Lung (tissue), 11 donors: ENCODE measurements at regions not wholly inside any gene's neighbourhood (a gene's known extent, or its start where the extent isn't known, plus 50 kb on each side); places are given as distances from the start of the nearest gene placed in this dataset.
A peak's percentile ranks its signal among the peaks of the same experiment; 100 is the strongest.

Experiments used
- ATAC-seq: fragments of 200-7000 bp; cut with Tn5 transposase; one replicate; pipeline ENCODE4 v1.9.1; 2020; ENCODE audit warnings: moderate number of reproducible peaks; ENCODE audit not compliant: insufficient read depth, low FRiP score
- DNase-seq, 3 donors: peaks; one replicate each; pipeline ENCODE4 v3.0.0-alpha.2; 2013 to 2017
- H3K27ac ChIP-seq, 2 donors: one replicate each; pipeline ENCODE4 v1.5.1; 2013; ENCODE audit warnings: mild to moderate bottlenecking in 2 of 2, moderate library complexity in 2 of 2, control low read depth in 1 of 2, inconsistent platforms in 1 of 2, low read depth in 1 of 2, low read length in 1 of 2
- H3K27me3 ChIP-seq, 3 donors: one replicate each; pipeline ENCODE4 v1.5.1; 2013; ENCODE audit warnings: low read length in 2 of 3; ENCODE audit not compliant: control insufficient read depth in 3 of 3, insufficient read depth in 3 of 3
- H3K36me3 ChIP-seq, 4 donors: one replicate each; pipeline ENCODE4 v1.5.1; 2013; ENCODE audit warnings: low read length in 4 of 4, mild to moderate bottlenecking in 1 of 4, moderate library complexity in 1 of 4; ENCODE audit not compliant: control insufficient read depth in 4 of 4, insufficient read depth in 4 of 4
- H3K4me1 ChIP-seq, 5 donors: one replicate each; pipeline ENCODE4 v1.5.1; 2013; ENCODE audit warnings: low read length in 5 of 5, mild to moderate bottlenecking in 2 of 5, moderate library complexity in 1 of 5; ENCODE audit not compliant: control insufficient read depth in 5 of 5, insufficient read depth in 5 of 5
- H3K4me3 ChIP-seq: one replicate; pipeline ENCODE4 v1.5.1; 2013; ENCODE audit warnings: mild to moderate bottlenecking, control low read depth, moderate library complexity
- H3K9ac ChIP-seq, 2 donors: one replicate each; pipeline ENCODE4 v1.5.1; 2013; ENCODE audit warnings: low read length in 2 of 2, control low read depth in 1 of 2; ENCODE audit not compliant: insufficient read depth in 1 of 2
- H3K9me3 ChIP-seq, 4 donors: one replicate each; pipeline ENCODE4 v1.5.1; 2013; ENCODE audit warnings: low read length in 3 of 4, mild to moderate bottlenecking in 1 of 4, moderate library complexity in 1 of 4; ENCODE audit not compliant: control insufficient read depth in 4 of 4, insufficient read depth in 3 of 4
- WGBS, 2 donors: extraction: QIAGEN DNeasy Blood & Tissue Kit; methylation state at CpG; one replicate each; pipeline ENCODE4 v1.1.7; 2013; 5-methylcytosine and 5-hydroxymethylcytosine counted together
- TF ChIP-seq, protein P1 (sequence below): IDR thresholded peaks from 2 replicates; pipeline ENCODE4 v1.5.1; 2012; ENCODE audit warnings: mild to moderate bottlenecking; ENCODE audit errors: control extremely low read depth, extremely low read depth
- donor health status: control.
- donor health status: control.
- donor health status: Bipolar disorder and iron deficiency.
- donor health status: healthy.
- donor health status: DM: yes; HTN: yes; CAD: no.

DNA sequence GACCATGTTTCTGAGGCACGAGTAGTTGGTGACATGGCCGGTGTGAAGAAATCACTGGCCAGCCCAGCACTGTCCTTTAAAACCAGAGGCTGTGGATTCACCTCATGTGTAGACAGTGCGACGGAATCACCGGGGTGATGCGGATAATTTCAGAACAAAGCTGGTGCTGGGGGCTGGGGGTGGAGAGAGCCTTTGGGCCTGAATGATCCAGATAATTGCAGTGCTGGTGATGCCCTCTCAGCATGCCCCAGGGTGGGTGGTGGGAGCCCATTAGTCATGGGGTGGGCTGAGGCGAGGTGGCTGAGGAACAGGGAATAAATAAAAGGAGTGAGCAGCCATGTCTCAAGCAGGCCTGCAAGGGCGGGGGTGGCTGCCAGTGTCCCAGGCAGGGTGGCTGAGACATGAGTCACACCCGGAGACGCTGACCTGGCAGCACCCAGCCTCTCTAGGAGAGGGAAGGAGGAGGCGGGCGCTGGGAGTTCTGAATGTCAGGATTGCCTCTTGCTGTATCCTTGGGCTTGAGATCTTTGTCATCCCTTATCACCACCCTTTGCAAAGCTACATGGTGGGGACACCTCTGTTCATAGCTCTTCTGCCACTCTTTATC is 61.1 kb upstream of the KCNK12 start:
- Histone ChIP-seq H3K9me3 (no peaks in the 10 kb centered on the region), H3K4me1 (no peaks in the 10 kb centered on the region), H3K27me3 (no peaks in the 10 kb centered on the region), H3K4me3 (no peak overlapping the region), H3K27ac (no peak overlapping the region), H3K36me3 (no peaks in the 10 kb centered on the region), H3K9ac (no peak overlapping the region)
- peak; percentile 59 for ATAC-seq
- no peak for DNase-seq
- TF ChIP-seq, protein P1, sequence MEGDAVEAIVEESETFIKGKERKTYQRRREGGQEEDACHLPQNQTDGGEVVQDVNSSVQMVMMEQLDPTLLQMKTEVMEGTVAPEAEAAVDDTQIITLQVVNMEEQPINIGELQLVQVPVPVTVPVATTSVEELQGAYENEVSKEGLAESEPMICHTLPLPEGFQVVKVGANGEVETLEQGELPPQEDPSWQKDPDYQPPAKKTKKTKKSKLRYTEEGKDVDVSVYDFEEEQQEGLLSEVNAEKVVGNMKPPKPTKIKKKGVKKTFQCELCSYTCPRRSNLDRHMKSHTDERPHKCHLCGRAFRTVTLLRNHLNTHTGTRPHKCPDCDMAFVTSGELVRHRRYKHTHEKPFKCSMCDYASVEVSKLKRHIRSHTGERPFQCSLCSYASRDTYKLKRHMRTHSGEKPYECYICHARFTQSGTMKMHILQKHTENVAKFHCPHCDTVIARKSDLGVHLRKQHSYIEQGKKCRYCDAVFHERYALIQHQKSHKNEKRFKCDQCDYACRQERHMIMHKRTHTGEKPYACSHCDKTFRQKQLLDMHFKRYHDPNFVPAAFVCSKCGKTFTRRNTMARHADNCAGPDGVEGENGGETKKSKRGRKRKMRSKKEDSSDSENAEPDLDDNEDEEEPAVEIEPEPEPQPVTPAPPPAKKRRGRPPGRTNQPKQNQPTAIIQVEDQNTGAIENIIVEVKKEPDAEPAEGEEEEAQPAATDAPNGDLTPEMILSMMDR = no peak
- 84 to 95% methylated on average over 12 of the region's 12 CpGs for WGBS, 2 donors

DNA sequence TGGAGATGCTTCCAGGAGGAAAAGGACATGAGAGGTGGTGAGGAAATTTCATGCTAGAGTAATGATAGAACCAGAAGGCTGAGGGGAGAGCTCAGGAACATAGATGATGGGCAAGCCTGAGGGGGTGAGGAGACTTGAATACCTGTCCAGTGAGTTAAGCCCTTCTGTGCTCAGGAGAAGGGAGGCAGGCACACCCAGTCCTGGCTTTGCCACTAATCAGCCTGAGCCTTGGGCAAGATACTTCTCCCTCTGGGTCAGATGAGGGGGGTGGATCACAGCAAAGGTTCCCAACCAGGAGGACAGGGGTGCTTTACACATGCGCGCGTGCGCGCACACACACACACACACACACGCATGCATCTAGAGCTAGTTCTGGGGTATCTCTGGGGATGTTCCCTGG is 60.5 kb upstream of the KCNK12 start:
- no peaks in the 10 kb centered on the region for H3K27me3 ChIP-seq
- H3K27ac ChIP-seq = no peak overlapping the region
- no peak overlapping the region for H3K9ac ChIP-seq
- H3K4me3 ChIP-seq = no peak overlapping the region
- TF ChIP-seq, protein P1 = no peak
- H3K36me3 ChIP-seq = no peaks in the 10 kb centered on the region
- DNase-seq = no peak
- H3K9me3 ChIP-seq = no peaks in the 10 kb centered on the region
- H3K4me1 ChIP-seq = no peaks in the 10 kb centered on the region
- 97 to 98% methylated on average over 6 of the region's 6 CpGs for WGBS, 2 donors
- no peak for ATAC-seq

DNA sequence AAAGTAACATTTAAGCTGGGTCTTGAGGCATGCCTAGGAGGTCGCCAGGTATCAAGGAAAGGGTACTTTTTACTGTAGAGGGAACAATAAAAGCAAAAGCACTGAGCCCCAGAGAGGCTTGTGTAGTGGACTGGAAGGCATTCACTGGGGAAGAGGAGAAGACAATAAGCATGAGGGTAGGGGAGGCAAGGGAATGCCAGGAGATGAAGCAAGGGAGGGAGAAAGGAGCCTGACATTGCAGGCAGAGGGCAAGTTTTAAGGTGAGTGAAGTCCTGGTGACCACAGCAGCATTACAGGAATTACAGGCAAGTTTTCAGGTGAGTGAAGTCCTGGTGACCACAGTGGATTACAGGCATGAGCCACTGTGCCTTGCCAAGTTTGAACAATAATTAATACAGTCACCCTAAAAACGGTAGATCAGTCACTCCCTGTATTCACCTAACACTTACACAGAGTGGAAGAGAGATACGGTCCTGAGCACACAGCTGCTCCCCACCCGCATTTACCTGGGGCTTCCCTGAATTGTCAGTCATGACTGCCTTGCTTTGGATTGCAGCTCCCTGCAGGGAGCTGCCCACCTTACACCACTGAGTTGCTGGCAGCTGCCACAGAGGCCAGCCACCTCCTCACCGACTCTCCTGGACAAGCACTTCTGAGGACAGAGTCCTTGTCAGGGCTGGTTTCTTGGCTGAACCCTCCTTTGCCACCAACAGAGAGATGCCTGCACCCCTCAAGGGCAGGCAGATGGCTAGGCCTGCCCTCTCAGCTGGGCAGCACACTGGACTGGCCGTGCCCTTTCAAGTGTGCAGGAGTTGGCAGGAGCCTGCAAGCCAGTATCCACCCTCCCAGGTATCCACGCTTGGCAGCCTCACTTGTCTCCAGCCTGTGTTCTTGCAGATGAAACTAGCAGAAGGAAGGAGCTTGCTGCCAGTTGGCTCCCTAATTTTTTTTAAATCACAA is 59.0 kb upstream of the KCNK12 start:
- ATAC-seq (no peak), DNase-seq (no peak)
- no peak overlapping the region for H3K4me3 ChIP-seq
- WGBS, 2 donors = 86 to 92% methylated on average over 7 of the region's 7 CpGs
- no peaks in the 10 kb centered on the region for H3K36me3 ChIP-seq
- no peak overlapping the region for H3K27ac ChIP-seq
- H3K9ac ChIP-seq = no peak overlapping the region
- H3K9me3 ChIP-seq = peaks cover 0 to 2% (median 0%) of the 10 kb centered on the region in 4 donors
- no peaks in the 10 kb centered on the region for H3K27me3 ChIP-seq
- TF ChIP-seq, protein P1 = no peak
- H3K4me1 ChIP-seq = no peaks in the 10 kb centered on the region
